ENCODE measurements at regions not wholly inside any gene's neighbourhood (a gene's known extent, or its start where the extent isn't known, plus 50 kb on each side); places are given as distances from the start of the nearest gene placed in this dataset.
"Not testable (repeated sequence)": the region's sequence is repeated elsewhere in the genome, so short reads cannot be mapped to it uniquely, and the experiment has no call there.

- H3K4me1 ChIP-seq, H3K27ac ChIP-seq, H3K36me3 ChIP-seq, H3K27me3 ChIP-seq, H3K4me3 ChIP-seq, H3K9me3 ChIP-seq: not testable (repeated sequence)
- DNase-seq (ENCODE audit: low spot score in 2 of 2), result peak; percentile 53 to 71
- WGBS, result 53% methylated on average over 2 of the region's 2 CpGs
Measured at GRCh38 chr2:89756616-89757015, 1065.1 kb downstream of the RPIA start.

GRCh38 chr2:89758332-89759026 lies 1067.0 kb downstream of the RPIA start:
- not testable (repeated sequence) for H3K4me1 ChIP-seq, H3K27ac ChIP-seq, H3K4me3 ChIP-seq, H3K36me3 ChIP-seq, H3K9me3 ChIP-seq, H3K27me3 ChIP-seq
- 70% methylated on average over 14 of the region's 14 CpGs for WGBS
- DNase-seq (ENCODE audit: low spot score in 2 of 2), result peak in 1 of 2 donors; percentile 36

GRCh38 chr2:89760762-89761161 lies 1069.3 kb downstream of the RPIA start:
- H3K27me3 ChIP-seq, result peaks cover 16% of the 10 kb centered on the region
- peak; percentile 33 to 76 for DNase-seq (ENCODE audit: low spot score in 2 of 2)
- 81% methylated on average over 6 of the region's 6 CpGs for WGBS
- H3K36me3 ChIP-seq, H3K27ac ChIP-seq, H3K9me3 ChIP-seq, H3K4me3 ChIP-seq, H3K4me1 ChIP-seq: not testable (repeated sequence)

- peak in 1 of 2 donors; percentile 37 for DNase-seq (ENCODE audit: low spot score in 2 of 2)
- H3K4me3 ChIP-seq, H3K27ac ChIP-seq, H3K36me3 ChIP-seq, H3K4me1 ChIP-seq, H3K9me3 ChIP-seq: not testable (repeated sequence)
- H3K27me3 ChIP-seq, result peaks cover 19% of the 10 kb centered on the region
- 64% methylated on average over 2 of the region's 2 CpGs for WGBS
Measured at GRCh38 chr2:89761171-89761570, 1069.7 kb downstream of the RPIA start.

GRCh38 chr2:89761863-89762262 lies 1070.4 kb downstream of the RPIA start:
- not testable (repeated sequence) for H3K9me3 ChIP-seq; DNase-seq (ENCODE audit: low spot score in 2 of 2); H3K27ac ChIP-seq; H3K4me1 ChIP-seq; H3K4me3 ChIP-seq; H3K36me3 ChIP-seq
- 87% methylated on average over 4 of the region's 4 CpGs for whole genome bisulfite sequencing
- peaks cover 21% of the 10 kb centered on the region for H3K27me3 ChIP-seq

- peaks cover 29% of the 10 kb centered on the region for H3K27me3 ChIP-seq
- peak; percentile 48 to 57 for DNase-seq (ENCODE audit: low spot score in 2 of 2)
- not testable (repeated sequence) for H3K27ac ChIP-seq, H3K4me3 ChIP-seq, H3K4me1 ChIP-seq, H3K9me3 ChIP-seq, H3K36me3 ChIP-seq
- WGBS, result 90% methylated on average over 13 of the region's 13 CpGs
Measured at GRCh38 chr2:89762461-89763253, 1071.2 kb downstream of the RPIA start.

- 78% methylated on average over 17 of the region's 17 CpGs for WGBS
- TF ChIP-seq EP300 (IDR thresholded peaks at IDR 0.05), result no peak
- no peak for TF ChIP-seq POLR2AphosphoS5 (IDR thresholded peaks at IDR 0.05)
- TF ChIP-seq CTCF (IDR thresholded peaks at IDR 0.05), result no peak
- TF ChIP-seq POLR2A (IDR thresholded peaks at IDR 0.05), result no peak
- peak; percentile 59 to 74 for DNase-seq (ENCODE audit: low spot score in 2 of 2)
Measured at GRCh38 chr2:89763254-89763580, 1071.7 kb downstream of the RPIA start.

GRCh38 chr2:89763581-89764485 lies 1072.4 kb downstream of the RPIA start:
- H3K9me3 ChIP-seq, result no peaks in the 10 kb centered on the region
- peak; percentile 68 to 80 for DNase-seq (ENCODE audit: low spot score in 2 of 2)
- no peak overlapping the region for H3K4me3 ChIP-seq
- peaks cover 12% of the 10 kb centered on the region for H3K4me1 ChIP-seq
- no peak for TF ChIP-seq CTCF (IDR thresholded peaks at IDR 0.05)
- no peak for TF ChIP-seq EP300 (IDR thresholded peaks at IDR 0.05)
- no peak for TF ChIP-seq POLR2A (IDR thresholded peaks at IDR 0.05)
- TF ChIP-seq POLR2AphosphoS5 (IDR thresholded peaks at IDR 0.05), result no peak
- H3K27me3 ChIP-seq, result peaks cover 35% of the 10 kb centered on the region
- no peaks in the 10 kb centered on the region for H3K36me3 ChIP-seq
- WGBS, result 81% methylated on average over 28 of the region's 29 CpGs
- no peak overlapping the region for H3K27ac ChIP-seq

More at GRCh38 chr2:89763254-89763580, 1071.7 kb downstream of the RPIA start:
- H3K9me3 ChIP-seq, result no peaks in the 10 kb centered on the region
- H3K4me1 ChIP-seq, result peaks cover 12% of the 10 kb centered on the region
- H3K27me3 ChIP-seq, result peaks cover 35% of the 10 kb centered on the region
- no peak overlapping the region for H3K27ac ChIP-seq
- no peak overlapping the region for H3K4me3 ChIP-seq
- no peaks in the 10 kb centered on the region for H3K36me3 ChIP-seq

- peak; percentile 55 to 72 for DNase-seq (ENCODE audit: low spot score in 2 of 2)
- Histone ChIP-seq H3K27me3 (peaks cover 35% of the 10 kb centered on the region), H3K4me1 (peaks cover 12% of the 10 kb centered on the region)
- H3K27ac ChIP-seq, H3K4me3 ChIP-seq, H3K9me3 ChIP-seq, H3K36me3 ChIP-seq: not testable (repeated sequence)
- 93% methylated on average over 20 of the region's 20 CpGs for WGBS
Measured at GRCh38 chr2:89764571-89765360, 1073.3 kb downstream of the RPIA start.

GRCh38 chr2:89765361-89765718 lies 1073.9 kb downstream of the RPIA start:
- H3K36me3 ChIP-seq, H3K9me3 ChIP-seq, H3K4me3 ChIP-seq, H3K27ac ChIP-seq: not testable (repeated sequence)
- peaks cover 12% of the 10 kb centered on the region for H3K4me1 ChIP-seq
- peaks cover 35% of the 10 kb centered on the region for H3K27me3 ChIP-seq
- peak; percentile 51 to 66 for DNase-seq (ENCODE audit: low spot score in 2 of 2)
- WGBS, result 93% methylated on average over 5 of the region's 5 CpGs

All from suprapubic skin (tissue), 4 donors.